ENCODE measurements at regions not wholly inside any gene's neighbourhood (a gene's known extent, or its start where the extent isn't known, plus 50 kb on each side); places are given as distances from the start of the nearest gene placed in this dataset.

- no peak for DNase-seq (ENCODE audit: low read depth in 2 of 2, low spot score in 1 of 2)
Observed at GRCh38 chr2:37836270-37836669, 88.8 kb upstream of the RMDN2 start.

- DNase-seq (ENCODE audit: low read depth in 2 of 2, low spot score in 1 of 2) = no peak
Observed at GRCh38 chr2:37836711-37837110, 88.4 kb upstream of the RMDN2 start.

GRCh38 chr2:37837628-37838328 is 87.3 kb upstream of the RMDN2 start:
- no peak for DNase-seq (ENCODE audit: low read depth in 2 of 2, low spot score in 1 of 2)

GRCh38 chr2:37838541-37839167 is 86.4 kb upstream of the RMDN2 start:
- no peak for DNase-seq (ENCODE audit: low read depth in 2 of 2, low spot score in 1 of 2)

GRCh38 chr2:37839991-37840390 is 85.1 kb upstream of the RMDN2 start:
- DNase-seq (ENCODE audit: low read depth in 2 of 2, low spot score in 1 of 2) = no peak

GRCh38 chr2:37842732-37843440 is 82.2 kb upstream of the RMDN2 start:
- no peak for DNase-seq (ENCODE audit: low read depth in 2 of 2, low spot score in 1 of 2)

GRCh38 chr2:37843556-37843955 is 81.5 kb upstream of the RMDN2 start:
- DNase-seq (ENCODE audit: low read depth in 2 of 2, low spot score in 1 of 2) = no peak

GRCh38 chr2:37846207-37846606 is 78.9 kb upstream of the RMDN2 start:
- no peak for DNase-seq (ENCODE audit: low read depth in 2 of 2, low spot score in 1 of 2)

GRCh38 chr2:37847792-37848191 is 77.3 kb upstream of the RMDN2 start:
- no peak for DNase-seq (ENCODE audit: low read depth in 2 of 2, low spot score in 1 of 2)

- no peak for DNase-seq (ENCODE audit: low read depth in 2 of 2, low spot score in 1 of 2)
Observed at GRCh38 chr2:37848451-37848850, 76.6 kb upstream of the RMDN2 start.

- DNase-seq (ENCODE audit: low read depth in 2 of 2, low spot score in 1 of 2) = no peak
Observed at GRCh38 chr2:37849911-37850310, 75.2 kb upstream of the RMDN2 start.

GRCh38 chr2:37851428-37851827 is 73.7 kb upstream of the RMDN2 start:
- DNase-seq (ENCODE audit: low read depth in 2 of 2, low spot score in 1 of 2) = no peak

- no peak for DNase-seq (ENCODE audit: low read depth in 2 of 2, low spot score in 1 of 2)
Observed at GRCh38 chr2:37851828-37852584, 73.1 kb upstream of the RMDN2 start.

- no peak for DNase-seq (ENCODE audit: low read depth in 2 of 2, low spot score in 1 of 2)
Observed at GRCh38 chr2:37852585-37853014, 72.5 kb upstream of the RMDN2 start.

GRCh38 chr2:37854676-37855282 is 70.3 kb upstream of the RMDN2 start:
- DNase-seq (ENCODE audit: low read depth in 2 of 2, low spot score in 1 of 2) = no peak

- no peak for DNase-seq (ENCODE audit: low read depth in 2 of 2, low spot score in 1 of 2)
Observed at GRCh38 chr2:37855283-37856041, 69.6 kb upstream of the RMDN2 start.

- no peak for DNase-seq (ENCODE audit: low read depth in 2 of 2, low spot score in 1 of 2)
Observed at GRCh38 chr2:37856101-37856751, 68.9 kb upstream of the RMDN2 start.

GRCh38 chr2:37857575-37858399 is 67.3 kb upstream of the RMDN2 start:
- no peak for DNase-seq (ENCODE audit: low read depth in 2 of 2, low spot score in 1 of 2)

GRCh38 chr2:37858400-37858711 is 66.7 kb upstream of the RMDN2 start:
- DNase-seq (ENCODE audit: low read depth in 2 of 2, low spot score in 1 of 2) = no peak
